Breast epithelium (tissue), 3 donors: ENCODE measurements at regions not wholly inside any gene's neighbourhood (a gene's known extent, or its start where the extent isn't known, plus 50 kb on each side); places are given as distances from the start of the nearest gene placed in this dataset.

Experiments used
- POLR2A ChIP-seq: fragments of 450-650 bp; IDR thresholded peaks from one replicate; pipeline ENCODE4 v1.6.1; 2016; ENCODE audit warnings: antibody characterized with exemption, mild to moderate bottlenecking, moderate library complexity
- TF ChIP-seq, protein P1 (sequence below), 3 donors: fragments of 450-650 bp; IDR thresholded peaks; one replicate each; pipeline ENCODE4 v1.5.1; 2016 to 2017; ENCODE audit warnings: antibody characterized with exemption in 3 of 3, mild to moderate bottlenecking in 3 of 3, moderate library complexity in 3 of 3

DNA sequence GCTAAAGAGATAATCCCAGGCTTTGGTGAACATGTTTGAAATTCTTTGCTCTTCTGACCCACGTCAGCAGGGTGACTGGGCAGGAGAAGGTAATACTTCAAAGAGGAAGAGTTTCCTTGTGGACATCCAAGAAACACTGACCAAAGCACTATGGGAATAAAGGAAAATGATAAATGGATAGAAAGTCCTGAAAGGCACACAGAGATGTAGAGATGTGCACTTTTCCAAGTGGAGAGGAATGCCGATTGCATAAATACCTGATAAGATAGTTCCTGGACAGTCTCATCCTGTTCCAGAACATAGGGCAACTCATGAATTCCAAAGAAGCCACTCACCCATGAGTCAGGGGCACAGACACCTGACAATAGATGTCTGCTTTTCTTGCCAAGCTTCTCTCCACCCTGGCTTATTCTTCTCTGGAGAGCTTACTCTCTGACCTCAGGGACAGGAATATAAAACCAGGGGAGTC lies 191.3 kb upstream of the FOXA2 start:
- TF ChIP-seq POLR2A = no peak
- TF ChIP-seq, protein P1, sequence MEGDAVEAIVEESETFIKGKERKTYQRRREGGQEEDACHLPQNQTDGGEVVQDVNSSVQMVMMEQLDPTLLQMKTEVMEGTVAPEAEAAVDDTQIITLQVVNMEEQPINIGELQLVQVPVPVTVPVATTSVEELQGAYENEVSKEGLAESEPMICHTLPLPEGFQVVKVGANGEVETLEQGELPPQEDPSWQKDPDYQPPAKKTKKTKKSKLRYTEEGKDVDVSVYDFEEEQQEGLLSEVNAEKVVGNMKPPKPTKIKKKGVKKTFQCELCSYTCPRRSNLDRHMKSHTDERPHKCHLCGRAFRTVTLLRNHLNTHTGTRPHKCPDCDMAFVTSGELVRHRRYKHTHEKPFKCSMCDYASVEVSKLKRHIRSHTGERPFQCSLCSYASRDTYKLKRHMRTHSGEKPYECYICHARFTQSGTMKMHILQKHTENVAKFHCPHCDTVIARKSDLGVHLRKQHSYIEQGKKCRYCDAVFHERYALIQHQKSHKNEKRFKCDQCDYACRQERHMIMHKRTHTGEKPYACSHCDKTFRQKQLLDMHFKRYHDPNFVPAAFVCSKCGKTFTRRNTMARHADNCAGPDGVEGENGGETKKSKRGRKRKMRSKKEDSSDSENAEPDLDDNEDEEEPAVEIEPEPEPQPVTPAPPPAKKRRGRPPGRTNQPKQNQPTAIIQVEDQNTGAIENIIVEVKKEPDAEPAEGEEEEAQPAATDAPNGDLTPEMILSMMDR (IDR thresholded peaks at IDR 0.05) = no peak
